Fibroblast of lung (primary cell): ENCODE measurements at regions not wholly inside any gene's neighbourhood (a gene's known extent, or its start where the extent isn't known, plus 50 kb on each side); places are given as distances from the start of the nearest gene placed in this dataset.

ENCODE experiments used
- DNase-seq, 2 donors: peaks; one replicate each; pipeline versions ENCODE4 v3.0.0 to v3.0.0-alpha.2; 2010; ENCODE audit warnings: low read depth in 2 of 2
- H2AFZ ChIP-seq: 2 replicates; pipeline ENCODE4 v1.5.1; 2012; ENCODE audit warnings: low read length, control low read depth, inconsistent platforms
- H3K27ac ChIP-seq: 2 replicates; pipeline ENCODE4 v1.5.1; 2011; ENCODE audit warnings: low read length, control low read depth; ENCODE audit not compliant: insufficient read depth
- H3K27me3 ChIP-seq: 2 replicates; pipeline ENCODE4 v1.5.1; 2011; ENCODE audit warnings: mild to moderate bottlenecking, low read length; ENCODE audit not compliant: control insufficient read depth, insufficient read depth
- H3K36me3 ChIP-seq: 2 replicates; pipeline ENCODE4 v1.5.1; 2011; ENCODE audit warnings: low read length; ENCODE audit not compliant: control insufficient read depth, insufficient read depth
- H3K4me1 ChIP-seq: 2 replicates; pipeline ENCODE4 v1.5.1; 2011; ENCODE audit warnings: low read length; ENCODE audit not compliant: control insufficient read depth, insufficient read depth; ENCODE audit errors: extremely low read depth
- H3K4me2 ChIP-seq: 2 replicates; pipeline ENCODE4 v1.5.1; 2011; ENCODE audit warnings: low read length, control low read depth; ENCODE audit not compliant: insufficient read depth; ENCODE audit errors: extremely low read depth
- H3K4me3 ChIP-seq, 4 experiments: fragments of 200-600 bp in 1 of 4; sonication (generic) in 1 of 4; replicated peaks in 1 of 4; 2 replicates each; pipeline ENCODE4 v1.5.1; 2011 to 2016; ENCODE audit warnings: low read length in 4 of 4, low read depth in 3 of 4, mild to moderate bottlenecking in 3 of 4, control low read depth in 2 of 4, inconsistent platforms in 1 of 4, mixed read lengths in 1 of 4; ENCODE audit not compliant: insufficient read depth in 1 of 4; ENCODE audit errors: control extremely low read depth in 1 of 4
- H3K79me2 ChIP-seq: 2 replicates; pipeline ENCODE4 v1.5.1; 2012; ENCODE audit warnings: mild to moderate bottlenecking, low read length, inconsistent platforms; ENCODE audit not compliant: control insufficient read depth, insufficient read depth
- H3K9ac ChIP-seq: 2 replicates; pipeline ENCODE4 v1.5.1; 2011; ENCODE audit warnings: mild to moderate bottlenecking, low read length, control low read depth; ENCODE audit not compliant: insufficient read depth
- H3K9me3 ChIP-seq: 2 replicates; pipeline ENCODE4 v1.5.1; 2012; ENCODE audit warnings: low read depth, low read length; ENCODE audit not compliant: control insufficient read depth, insufficient read depth
- H4K20me1 ChIP-seq: 2 replicates; pipeline ENCODE4 v1.5.1; 2011; ENCODE audit warnings: low read length; ENCODE audit not compliant: control insufficient read depth, insufficient read depth; ENCODE audit errors: extremely low read depth
- EZH2 ChIP-seq: IDR thresholded peaks from 2 replicates; pipeline ENCODE4 v1.5.1; 2012; ENCODE audit warnings: low read length, control low read depth, mild to moderate bottlenecking; ENCODE audit errors: missing control alignments
- TF ChIP-seq, protein P1 (sequence below), 2 donors: IDR thresholded peaks in 1 of 2; conservative IDR thresholded peaks in 1 of 2; 1 replicate in 1 of 2; 2 replicates in 1 of 2; pipeline ENCODE4 v1.5.1; 2011 to 2012; ENCODE audit warnings: low read length in 2 of 2, control low read depth in 1 of 2, inconsistent platforms in 1 of 2, low read depth in 1 of 2, mild to moderate bottlenecking in 1 of 2

DNA sequence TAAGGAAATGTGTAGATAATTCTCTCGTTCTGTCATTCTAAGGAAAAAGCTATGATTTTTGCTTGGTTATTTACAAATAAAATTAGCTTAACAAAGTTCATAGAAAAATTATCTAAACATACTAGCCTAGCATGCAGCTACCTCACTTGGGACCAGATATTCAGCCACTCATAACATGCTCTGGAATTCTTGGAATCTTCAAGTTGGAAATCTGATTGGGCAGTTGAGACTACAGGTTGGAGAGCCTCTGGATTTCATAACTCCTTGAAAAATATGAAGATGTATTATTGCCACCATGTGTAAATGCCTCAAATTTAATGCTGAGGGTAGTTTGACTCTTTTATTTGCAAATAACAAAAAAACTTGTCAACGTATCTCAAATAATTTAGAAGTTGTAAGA is 132.2 kb upstream of the GULP1 start:
- Histone ChIP-seq H3K79me2 (no peaks in the 10 kb centered on the region), H3K4me1 (no peaks in the 10 kb centered on the region), H3K4me3 (no peak overlapping the region), H3K27ac (no peak overlapping the region), H3K27me3 (no peaks in the 10 kb centered on the region), H2AFZ (no peak overlapping the region), H3K4me2 (no peak overlapping the region), H4K20me1 (no peaks in the 10 kb centered on the region), H3K36me3 (no peaks in the 10 kb centered on the region), H3K9me3 (no peaks in the 10 kb centered on the region), H3K9ac (no peak overlapping the region)
- no peak for DNase-seq
- no peak for TF ChIP-seq EZH2
- TF ChIP-seq, protein P1, sequence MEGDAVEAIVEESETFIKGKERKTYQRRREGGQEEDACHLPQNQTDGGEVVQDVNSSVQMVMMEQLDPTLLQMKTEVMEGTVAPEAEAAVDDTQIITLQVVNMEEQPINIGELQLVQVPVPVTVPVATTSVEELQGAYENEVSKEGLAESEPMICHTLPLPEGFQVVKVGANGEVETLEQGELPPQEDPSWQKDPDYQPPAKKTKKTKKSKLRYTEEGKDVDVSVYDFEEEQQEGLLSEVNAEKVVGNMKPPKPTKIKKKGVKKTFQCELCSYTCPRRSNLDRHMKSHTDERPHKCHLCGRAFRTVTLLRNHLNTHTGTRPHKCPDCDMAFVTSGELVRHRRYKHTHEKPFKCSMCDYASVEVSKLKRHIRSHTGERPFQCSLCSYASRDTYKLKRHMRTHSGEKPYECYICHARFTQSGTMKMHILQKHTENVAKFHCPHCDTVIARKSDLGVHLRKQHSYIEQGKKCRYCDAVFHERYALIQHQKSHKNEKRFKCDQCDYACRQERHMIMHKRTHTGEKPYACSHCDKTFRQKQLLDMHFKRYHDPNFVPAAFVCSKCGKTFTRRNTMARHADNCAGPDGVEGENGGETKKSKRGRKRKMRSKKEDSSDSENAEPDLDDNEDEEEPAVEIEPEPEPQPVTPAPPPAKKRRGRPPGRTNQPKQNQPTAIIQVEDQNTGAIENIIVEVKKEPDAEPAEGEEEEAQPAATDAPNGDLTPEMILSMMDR (conservative IDR thresholded peaks at IDR 0.05 in 1 of 2, IDR thresholded peaks at IDR 0.05 in 1 of 2; ENCODE audit: low read depth in 1 of 2, low read length in 2 of 2), result no peak

- no peaks in the 10 kb centered on the region for H3K4me1 ChIP-seq
- no peak overlapping the region for H3K9ac ChIP-seq
- TF ChIP-seq EZH2, result no peak
- TF ChIP-seq, protein P1 (conservative IDR thresholded peaks at IDR 0.05 in 1 of 2, IDR thresholded peaks at IDR 0.05 in 1 of 2; ENCODE audit: low read depth in 1 of 2, low read length in 2 of 2), result no peak
- no peaks in the 10 kb centered on the region for H3K79me2 ChIP-seq
- no peak overlapping the region for H3K4me2 ChIP-seq
- H3K27ac ChIP-seq, result no peak overlapping the region
- H3K9me3 ChIP-seq, result no peaks in the 10 kb centered on the region
- no peaks in the 10 kb centered on the region for H3K27me3 ChIP-seq
- H3K4me3 ChIP-seq, result no peak overlapping the region
- DNase-seq, result no peak
- no peaks in the 10 kb centered on the region for H3K36me3 ChIP-seq
- no peak overlapping the region for H2AFZ ChIP-seq
- H4K20me1 ChIP-seq, result no peaks in the 10 kb centered on the region
Observed at GRCh38 chr2:188170356-188170755, 121.3 kb upstream of the GULP1 start.

GRCh38 chr2:188176620-188177019 is 115.1 kb upstream of the GULP1 start:
- no peak for DNase-seq
- Histone ChIP-seq H3K27ac (no peak overlapping the region), H3K9ac (no peak overlapping the region), H3K36me3 (no peaks in the 10 kb centered on the region), H4K20me1 (no peaks in the 10 kb centered on the region), H3K4me3 (no peak overlapping the region), H3K27me3 (no peaks in the 10 kb centered on the region), H3K4me2 (no peak overlapping the region), H2AFZ (no peak overlapping the region), H3K9me3 (no peaks in the 10 kb centered on the region), H3K4me1 (no peaks in the 10 kb centered on the region), H3K79me2 (no peaks in the 10 kb centered on the region)
- no peak for TF ChIP-seq EZH2
- TF ChIP-seq, protein P1 (conservative IDR thresholded peaks at IDR 0.05 in 1 of 2, IDR thresholded peaks at IDR 0.05 in 1 of 2; ENCODE audit: low read depth in 1 of 2, low read length in 2 of 2), result no peak
